PC-3 (cell line): ENCODE measurements at regions not wholly inside any gene's neighbourhood (a gene's known extent, or its start where the extent isn't known, plus 50 kb on each side); places are given as distances from the start of the nearest gene placed in this dataset.

Experiments
- ATAC-seq: fragments of 200-7000 bp; cut with Tn5 transposase; 2 replicates; pipeline ENCODE4 v1.9.1; 2020; ENCODE audit warnings: mild to moderate bottlenecking, moderate library complexity
- BruUV-seq: library from RNA; stranded (reverse); fragments of 400-500 nt; replicated peaks from 2 replicates; lab custom pipeline; 2021; lab: Mats Ljungman, UMichigan
- CTCF ChIA-PET: fragments of 300-600 bp; sonication (Branson Sonifier 250); formaldehyde crosslinking; loops from one replicate; lab custom pipeline; 2022; ENCODE audit warnings: antibody characterized with exemption; lab: Charles Lee
- POLR2A ChIA-PET: fragments of 300-600 bp; sonication (Branson Sonifier 250); formaldehyde crosslinking; loops from one replicate; lab custom pipeline; 2022; ENCODE audit warnings: antibody characterized with exemption; ENCODE audit not compliant: unreplicated experiment; lab: Charles Lee
- DNase-seq: peaks from one replicate; pipeline ENCODE4 v3.0.0-alpha.2; 2015
- H2AFZ ChIP-seq: fragments of 300-600 bp; sonication (generic); 2 replicates; pipeline ENCODE4 v1.6.0; 2016; ENCODE audit warnings: antibody characterized with exemption, low read length
- H3F3A ChIP-seq: fragments of 300-600 bp; sonication (generic); one replicate; pipeline ENCODE4 v1.6.0; 2017; ENCODE audit warnings: antibody characterized with exemption, low read length, control low read depth, mild to moderate bottlenecking; ENCODE audit not compliant: unreplicated experiment
- H3K27ac ChIP-seq: fragments of 300-600 bp; sonication (generic); 2 replicates; pipeline ENCODE4 v1.5.1; 2016; ENCODE audit warnings: mild to moderate bottlenecking, low read length
- H3K27me3 ChIP-seq: fragments of 300-600 bp; sonication (generic); 2 replicates; pipeline ENCODE4 v1.6.1; 2016; ENCODE audit warnings: low read length, mixed read lengths
- H3K36me3 ChIP-seq: fragments of 300-600 bp; sonication (generic); 2 replicates; pipeline ENCODE4 v1.6.1; 2016; ENCODE audit warnings: low read depth, mixed run types, low read length, mixed read lengths
- H3K4me1 ChIP-seq: fragments of 300-600 bp; sonication (generic); 2 replicates; pipeline ENCODE4 v1.5.1; 2016; ENCODE audit warnings: low read length; ENCODE audit not compliant: insufficient read depth
- H3K4me2 ChIP-seq: fragments of 300-600 bp; sonication (generic); 2 replicates; pipeline ENCODE4 v1.6.0; 2016; ENCODE audit warnings: low read length
- H3K4me3 ChIP-seq: fragments of 300-600 bp; sonication (generic); 2 replicates; pipeline ENCODE4 v1.5.1; 2016; ENCODE audit warnings: mild to moderate bottlenecking, low read length, mixed read lengths
- H3K79me2 ChIP-seq: fragments of 300-600 bp; sonication (generic); 2 replicates; pipeline ENCODE4 v1.6.1; 2017; ENCODE audit warnings: low read length, mixed read lengths
- H3K9ac ChIP-seq: fragments of 300-600 bp; sonication (generic); 2 replicates; pipeline ENCODE4 v1.6.0; 2016; ENCODE audit warnings: mild to moderate bottlenecking, low read length
- H3K9me2 ChIP-seq: fragments of 300-600 bp; sonication (generic); replicated peaks from 2 replicates; pipeline ENCODE4 v1.6.1; 2016; ENCODE audit warnings: mixed run types, low read length, mixed read lengths
- H3K9me3 ChIP-seq: fragments of 300-600 bp; sonication (generic); 2 replicates; pipeline ENCODE4 v1.6.1; 2016; ENCODE audit warnings: low read length, mixed read lengths
- H4K20me1 ChIP-seq: fragments of 300-600 bp; sonication (generic); 2 replicates; pipeline ENCODE4 v1.6.1; 2016; ENCODE audit warnings: low read length, mixed read lengths
- CTCF ChIP-seq: fragments of 300-600 bp; sonication (generic); conservative IDR thresholded peaks from 2 replicates; pipeline ENCODE4 v1.5.1; 2017; ENCODE audit warnings: antibody characterized with exemption, low read depth, mild to moderate bottlenecking, low read length
- EZH2 ChIP-seq: fragments of 300-600 bp; sonication (generic); IDR thresholded peaks from one replicate; pipeline ENCODE4 v1.6.1; 2017; ENCODE audit warnings: antibody characterized with exemption, mild to moderate bottlenecking, low read length; ENCODE audit not compliant: unreplicated experiment
- EZH2phosphoT487 ChIP-seq: fragments of 300-600 bp; sonication (generic); IDR thresholded peaks from 2 replicates; pipeline ENCODE4 v1.6.1; 2018; ENCODE audit warnings: mild to moderate bottlenecking, antibody characterized with exemption, low read length, borderline replicate concordance
- intact Hi-C: fragments of 100-400 bp; cut with micrococcal nuclease; formaldehyde crosslinking; loops from 2 replicates; pipeline ENCODE4 v1.9.0; 2023

- no TSS peak for BruUV-seq
- no peak; the same call in 1 of the 2 replicates for ATAC-seq
These were observed 154.2 kb upstream of the NEIL3 start for GRCh38 chr4:177155454-177155853.

GRCh38 chr4:177159600-177159999 lies 150.1 kb upstream of the NEIL3 start:
- ATAC-seq (no peak), DNase-seq (no peak)
- Histone ChIP-seq H2AFZ (no peak overlapping the region), H3K36me3 (no peaks in the 10 kb centered on the region), H3K27me3 (no peaks in the 10 kb centered on the region), H3K4me1 (no peaks in the 10 kb centered on the region), H3K4me3 (no peak overlapping the region), H3K4me2 (no peak overlapping the region), H3K9me2 (no peaks in the 10 kb centered on the region), H3K27ac (no peak overlapping the region), H3K9me3 (no peaks in the 10 kb centered on the region), H3K9ac (no peak overlapping the region), H3K79me2 (no peaks in the 10 kb centered on the region), H4K20me1 (no peaks in the 10 kb centered on the region), H3F3A (no peaks in the 10 kb centered on the region)
- TF ChIP-seq EZH2phosphoT487 (no peak), EZH2 (no peak), CTCF (no peak)
- no TSS peak for BruUV-seq
- ChIA-PET CTCF (no interaction called here), POLR2A (no interaction called here)
- intact Hi-C loops: no loop called here

More at GRCh38 chr4:177155454-177155853, 154.2 kb upstream of the NEIL3 start:
- Histone ChIP-seq H2AFZ (peak overlapping the region; percentile 37; the same call in 1 of the 2 replicates), H3F3A (no peaks in the 10 kb centered on the region), H3K4me2 (no peak overlapping the region), H3K36me3 (no peaks in the 10 kb centered on the region), H3K27me3 (no peaks in the 10 kb centered on the region), H3K9ac (no peak overlapping the region), H3K79me2 (no peaks in the 10 kb centered on the region), H3K4me1 (no peaks in the 10 kb centered on the region), H4K20me1 (no peaks in the 10 kb centered on the region), H3K9me2 (no peaks in the 10 kb centered on the region), H3K4me3 (no peak overlapping the region), H3K27ac (no peak overlapping the region), H3K9me3 (no peaks in the 10 kb centered on the region)
- POLR2A ChIA-PET: no interaction called here
- no peak for TF ChIP-seq CTCF
- TF ChIP-seq EZH2phosphoT487: no peak
- TF ChIP-seq EZH2: no peak
- DNase-seq: no peak
- CTCF ChIA-PET: no interaction called here
- intact Hi-C loops: no loop called here

- H4K20me1 ChIP-seq: no peaks in the 10 kb centered on the region
- intact Hi-C loops: no loop called here
- no peaks in the 10 kb centered on the region for H3K9me2 ChIP-seq
- no peak for TF ChIP-seq EZH2
- TF ChIP-seq EZH2phosphoT487: no peak
- no peak for TF ChIP-seq CTCF
- H3K4me3 ChIP-seq: no peak overlapping the region
- ChIA-PET CTCF (no interaction called here), POLR2A (no interaction called here)
- H3K4me1 ChIP-seq: no peaks in the 10 kb centered on the region
- ATAC-seq (no peak), DNase-seq (no peak)
- H3F3A ChIP-seq: no peaks in the 10 kb centered on the region
- no peak overlapping the region for H2AFZ ChIP-seq
- H3K79me2 ChIP-seq: no peaks in the 10 kb centered on the region
- no peak overlapping the region for H3K27ac ChIP-seq
- H3K36me3 ChIP-seq: no peaks in the 10 kb centered on the region
- H3K4me2 ChIP-seq: no peak overlapping the region
- H3K9me3 ChIP-seq: no peaks in the 10 kb centered on the region
- no peaks in the 10 kb centered on the region for H3K27me3 ChIP-seq
- no TSS peak for BruUV-seq
- no peak overlapping the region for H3K9ac ChIP-seq
These were observed 147.9 kb upstream of the NEIL3 start for GRCh38 chr4:177161781-177162180.
